ENCODE measurements at regions not wholly inside any gene's neighbourhood (a gene's known extent, or its start where the extent isn't known, plus 50 kb on each side); places are given as distances from the start of the nearest gene placed in this dataset.
A peak's percentile ranks its signal among the peaks of the same experiment; 100 is the strongest.

DNA sequence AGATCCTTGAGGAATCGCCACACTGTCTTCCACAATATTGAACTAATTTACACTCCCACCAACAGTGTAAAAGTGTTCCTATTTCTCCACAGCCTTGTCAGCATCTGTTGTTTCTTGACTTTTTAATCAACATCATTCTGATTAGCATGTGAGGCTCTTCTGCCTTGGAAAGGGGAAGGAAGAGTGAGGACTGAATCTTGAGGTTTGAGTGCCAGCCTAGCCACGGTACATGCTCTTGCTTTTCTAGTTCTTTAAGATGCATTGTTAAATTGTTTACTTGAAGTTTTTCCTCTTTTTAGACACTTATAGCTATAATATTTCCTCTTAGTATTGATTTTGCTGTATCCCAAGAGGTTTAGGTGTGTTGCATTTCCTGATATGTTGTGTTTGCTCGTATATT, 596.1 kb downstream of the OTOL1 start:
- Mint-ChIP-seq H3K36me3 (no peaks in the 10 kb centered on the region), H3K4me3 (no peak overlapping the region), H3K9me3 (peaks cover 26% of the 10 kb centered on the region), H3K4me1 (no peaks in the 10 kb centered on the region), H3K27ac (no peak overlapping the region)
- no peak for ATAC-seq
- DNase-seq (ENCODE audit: low spot score in 2 of 2) = no peak

- no peak overlapping the region for H3K4me3 Mint-ChIP-seq
- DNase-seq (ENCODE audit: low spot score in 2 of 2) (no peak), ATAC-seq (no peak)
- peaks cover 21% of the 10 kb centered on the region for H3K9me3 Mint-ChIP-seq
- H3K36me3 Mint-ChIP-seq = no peaks in the 10 kb centered on the region
- no peaks in the 10 kb centered on the region for H3K4me1 Mint-ChIP-seq
- H3K27ac Mint-ChIP-seq = no peak overlapping the region
Observed at GRCh38 chr3:162094301-162094700, 597.7 kb downstream of the OTOL1 start.

GRCh38 chr3:162096874-162097273, 600.3 kb downstream of the OTOL1 start:
- no peaks in the 10 kb centered on the region for H3K36me3 Mint-ChIP-seq
- no peak for DNase-seq (ENCODE audit: low spot score in 2 of 2)
- H3K27ac Mint-ChIP-seq = no peak overlapping the region
- H3K9me3 Mint-ChIP-seq = peaks cover 19% of the 10 kb centered on the region
- ATAC-seq = no peak
- H3K4me3 Mint-ChIP-seq = no peak overlapping the region
- no peaks in the 10 kb centered on the region for H3K4me1 Mint-ChIP-seq

DNA sequence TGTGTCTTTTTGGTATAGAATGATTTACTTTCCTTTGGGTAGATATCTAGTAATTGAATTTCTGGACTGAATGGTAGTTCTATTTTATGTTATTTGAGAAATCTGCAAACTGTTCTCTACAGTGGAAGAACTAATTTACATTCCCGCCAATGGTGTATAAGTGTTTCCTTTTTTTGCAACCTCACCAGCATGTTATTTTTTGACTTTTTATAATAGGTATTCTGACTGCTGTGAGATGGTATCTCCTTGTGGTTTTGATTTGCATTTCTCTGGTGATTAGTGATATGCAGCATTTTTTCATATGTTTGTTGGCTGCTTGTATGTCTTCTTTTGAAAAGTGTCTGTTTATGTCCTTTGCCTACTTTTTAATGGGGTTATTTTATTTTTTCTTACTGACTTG, 607.2 kb downstream of the OTOL1 start:
- H3K36me3 Mint-ChIP-seq = no peaks in the 10 kb centered on the region
- H3K9me3 Mint-ChIP-seq = peaks cover 7% of the 10 kb centered on the region
- H3K4me3 Mint-ChIP-seq = no peak overlapping the region
- H3K4me1 Mint-ChIP-seq = no peaks in the 10 kb centered on the region
- no peak overlapping the region for H3K27ac Mint-ChIP-seq
- ATAC-seq (no peak), DNase-seq (ENCODE audit: low spot score in 2 of 2) (no peak)

DNA sequence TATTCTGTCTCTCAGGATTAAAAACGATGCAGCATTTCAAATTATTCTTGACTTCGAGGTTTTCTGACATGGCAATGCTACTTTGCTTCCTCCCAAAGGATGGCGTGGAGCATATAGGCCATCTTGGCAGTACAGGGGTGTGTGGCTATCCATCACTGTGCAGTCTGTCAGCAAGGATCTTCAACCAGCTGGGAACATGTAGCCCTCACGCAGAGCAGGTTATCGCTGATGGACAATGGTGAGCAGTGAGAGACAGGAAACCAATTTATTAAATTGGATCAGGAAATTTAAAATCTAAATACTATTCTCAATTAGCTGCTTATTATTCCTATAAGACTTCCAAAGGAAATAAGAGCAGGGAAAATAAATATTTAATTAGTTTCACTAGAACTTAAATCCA, 615.3 kb downstream of the OTOL1 start:
- no peak for DNase-seq (ENCODE audit: low spot score in 2 of 2)

GRCh38 chr3:162112719-162113118, 616.1 kb downstream of the OTOL1 start:
- H3K27ac Mint-ChIP-seq = no peak overlapping the region
- no peak overlapping the region for H3K4me3 Mint-ChIP-seq
- peaks cover 4% of the 10 kb centered on the region for H3K9me3 Mint-ChIP-seq
- ATAC-seq (no peak), DNase-seq (ENCODE audit: low spot score in 2 of 2) (no peak)
- H3K4me1 Mint-ChIP-seq = no peaks in the 10 kb centered on the region
- H3K36me3 Mint-ChIP-seq = no peaks in the 10 kb centered on the region

More for the DNA sequence above, 615.3 kb downstream of the OTOL1 start:
- no peak overlapping the region for H3K27ac Mint-ChIP-seq
- peaks cover 4% of the 10 kb centered on the region for H3K9me3 Mint-ChIP-seq
- H3K4me1 Mint-ChIP-seq = no peaks in the 10 kb centered on the region
- no peaks in the 10 kb centered on the region for H3K36me3 Mint-ChIP-seq
- H3K4me3 Mint-ChIP-seq = no peak overlapping the region
- ATAC-seq = no peak

DNA sequence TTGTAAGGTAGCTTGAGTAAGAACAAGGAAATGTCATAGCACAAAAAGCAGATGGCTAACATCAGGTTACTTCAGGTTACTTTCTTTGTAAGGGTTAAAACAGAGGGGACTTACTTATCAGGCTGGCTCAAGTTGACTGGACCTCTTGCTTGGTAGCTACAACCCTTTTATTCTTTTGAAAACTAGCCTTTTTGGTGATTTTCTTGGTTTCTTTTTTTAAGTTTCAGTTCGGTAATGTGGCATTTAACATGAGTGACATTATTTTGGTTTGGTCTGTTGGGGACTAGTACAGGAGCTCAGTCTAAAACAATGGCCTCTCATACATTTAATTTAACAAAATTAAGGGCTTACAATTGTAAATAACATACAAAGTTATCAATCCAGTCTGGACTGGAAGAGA, 621.4 kb downstream of the OTOL1 start:
- H3K4me3 Mint-ChIP-seq = no peak overlapping the region
- no peak for ATAC-seq
- peaks cover 13% of the 10 kb centered on the region for H3K9me3 Mint-ChIP-seq
- DNase-seq (ENCODE audit: low spot score in 2 of 2) = no peak
- no peaks in the 10 kb centered on the region for H3K4me1 Mint-ChIP-seq
- H3K36me3 Mint-ChIP-seq = no peaks in the 10 kb centered on the region
- H3K27ac Mint-ChIP-seq = no peak overlapping the region

DNA sequence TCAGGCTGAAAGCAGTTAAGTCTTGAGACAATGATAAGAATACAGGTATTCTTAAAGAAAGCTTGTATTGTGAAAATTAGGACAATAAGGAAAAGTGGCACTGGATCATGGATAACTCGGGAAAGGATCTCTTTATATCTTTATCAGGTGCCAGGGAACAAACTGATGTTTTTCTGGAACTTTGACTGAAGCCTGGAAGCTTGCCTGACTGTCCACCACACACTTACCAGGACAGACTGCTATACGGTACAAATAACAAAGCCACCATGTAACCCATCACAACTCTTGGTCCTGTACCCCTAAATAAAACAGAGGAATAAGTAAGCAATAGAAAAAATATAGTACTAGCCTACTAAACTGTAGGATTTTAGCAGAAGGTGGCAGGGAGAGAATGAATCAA, 623.0 kb downstream of the OTOL1 start:
- Mint-ChIP-seq H3K9me3 (peaks cover 17% of the 10 kb centered on the region), H3K27ac (no peak overlapping the region), H3K36me3 (no peaks in the 10 kb centered on the region), H3K4me1 (no peaks in the 10 kb centered on the region), H3K4me3 (no peak overlapping the region)
- no peak for DNase-seq (ENCODE audit: low spot score in 2 of 2)
- no peak for ATAC-seq

DNA sequence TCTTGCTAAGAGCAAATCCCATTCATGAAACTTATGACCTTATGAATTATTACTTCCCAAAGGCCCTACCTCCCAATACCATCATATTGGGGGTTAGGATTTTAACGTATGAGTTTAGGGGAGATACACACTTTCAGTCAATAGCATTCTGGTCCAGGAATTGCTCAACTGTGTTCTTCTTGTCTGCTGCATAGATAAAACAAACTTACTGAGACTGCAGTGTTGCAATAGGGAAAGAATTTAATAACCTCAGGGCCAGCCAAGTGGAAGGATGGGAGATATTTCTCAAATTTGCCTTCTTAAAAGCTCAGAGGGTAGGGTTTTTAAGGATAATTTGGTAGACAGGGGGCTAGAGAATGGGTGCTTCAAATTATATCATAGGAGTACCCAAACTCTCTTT, 625.8 kb downstream of the OTOL1 start:
- H3K36me3 Mint-ChIP-seq = no peaks in the 10 kb centered on the region
- no peak overlapping the region for H3K4me3 Mint-ChIP-seq
- DNase-seq (ENCODE audit: low spot score in 2 of 2) (no peak), ATAC-seq (no peak)
- peaks cover 19% of the 10 kb centered on the region for H3K9me3 Mint-ChIP-seq
- no peak overlapping the region for H3K27ac Mint-ChIP-seq
- no peaks in the 10 kb centered on the region for H3K4me1 Mint-ChIP-seq

DNA sequence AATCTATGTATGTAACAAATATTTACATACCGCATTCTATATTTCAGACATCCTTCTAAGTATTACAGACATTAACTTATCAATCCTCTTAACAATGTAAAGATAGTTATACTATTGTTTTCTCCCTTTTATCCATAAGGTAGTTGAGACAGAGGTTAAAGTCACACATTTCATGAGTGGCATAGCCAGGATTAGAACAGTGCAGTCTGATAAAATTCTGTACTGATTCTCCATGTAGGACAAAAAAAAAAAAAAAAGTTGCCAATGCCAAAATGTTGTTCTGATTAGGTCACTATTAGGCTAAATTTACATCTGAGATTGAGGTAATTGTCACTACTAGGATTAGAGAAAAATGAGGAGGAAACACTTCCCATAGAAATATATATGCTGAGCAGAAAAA, 629.2 kb downstream of the OTOL1 start:
- ATAC-seq = no peak
- H3K9me3 Mint-ChIP-seq = peaks cover 18% of the 10 kb centered on the region
- no peak overlapping the region for H3K4me3 Mint-ChIP-seq
- H3K27ac Mint-ChIP-seq = no peak overlapping the region
- H3K4me1 Mint-ChIP-seq = no peaks in the 10 kb centered on the region
- H3K36me3 Mint-ChIP-seq = no peaks in the 10 kb centered on the region
- no peak for DNase-seq (ENCODE audit: low spot score in 2 of 2)

GRCh38 chr3:162130582-162130981, 634.0 kb downstream of the OTOL1 start:
- no peak for DNase-seq (ENCODE audit: low spot score in 2 of 2)
- Mint-ChIP-seq H3K4me3 (no peak overlapping the region), H3K36me3 (no peaks in the 10 kb centered on the region), H3K4me1 (no peaks in the 10 kb centered on the region), H3K27ac (no peak overlapping the region), H3K9me3 (peaks cover 10% of the 10 kb centered on the region)
- no peak for ATAC-seq

DNA sequence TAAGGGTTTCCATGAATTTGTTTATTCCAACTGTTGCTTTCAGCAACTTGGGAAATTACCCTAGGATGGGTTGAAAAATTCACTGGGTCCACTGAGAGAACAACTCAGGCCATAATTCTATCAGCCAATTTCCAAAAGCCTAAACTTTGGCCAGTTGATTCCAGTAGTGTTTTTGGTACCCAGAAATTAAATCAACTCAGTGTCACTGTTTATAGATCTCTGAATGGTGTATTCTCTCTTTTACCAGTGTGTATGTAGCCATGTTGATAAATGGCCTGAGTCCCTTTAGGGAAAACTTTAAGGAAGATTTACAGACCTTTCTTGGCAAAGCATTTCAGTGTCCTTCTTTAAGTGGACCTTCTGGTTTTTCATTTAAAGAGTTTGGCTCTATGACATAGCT, 636.4 kb downstream of the OTOL1 start:
- Mint-ChIP-seq H3K9me3 (peaks cover 9% of the 10 kb centered on the region), H3K4me1 (no peaks in the 10 kb centered on the region), H3K4me3 (no peak overlapping the region), H3K27ac (no peak overlapping the region), H3K36me3 (no peaks in the 10 kb centered on the region)
- no peak for DNase-seq (ENCODE audit: low spot score in 2 of 2)
- ATAC-seq = no peak

DNA sequence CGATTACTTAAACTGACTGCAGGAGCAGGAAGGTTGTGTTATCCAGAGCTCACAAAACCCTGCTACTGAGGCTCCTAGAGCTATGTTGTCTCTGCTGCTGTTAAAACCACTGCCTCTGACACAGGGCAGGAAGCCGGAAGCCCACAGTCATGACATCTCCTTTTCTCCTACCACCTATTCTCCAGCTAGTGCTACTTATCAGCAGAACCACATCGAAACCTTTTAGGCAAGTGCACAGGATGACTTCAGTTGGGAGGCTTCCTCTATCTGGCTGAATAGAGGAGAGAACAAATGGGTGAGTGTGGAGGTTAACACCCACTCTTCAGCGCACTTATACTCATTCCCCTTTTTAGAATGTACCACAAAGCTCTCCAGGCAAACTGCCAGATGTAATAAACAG, 638.0 kb downstream of the OTOL1 start:
- Mint-ChIP-seq H3K4me3 (no peak overlapping the region), H3K9me3 (peaks cover 3% of the 10 kb centered on the region), H3K36me3 (no peaks in the 10 kb centered on the region), H3K4me1 (no peaks in the 10 kb centered on the region), H3K27ac (no peak overlapping the region)
- peak; percentile 24 for ATAC-seq
- DNase-seq (ENCODE audit: low spot score in 2 of 2) = no peak

- no peak overlapping the region for H3K27ac Mint-ChIP-seq
- DNase-seq (ENCODE audit: low spot score in 2 of 2) = no peak
- no peak for ATAC-seq
- no peaks in the 10 kb centered on the region for H3K36me3 Mint-ChIP-seq
- peaks cover 3% of the 10 kb centered on the region for H3K9me3 Mint-ChIP-seq
- H3K4me3 Mint-ChIP-seq = no peak overlapping the region
- H3K4me1 Mint-ChIP-seq = no peaks in the 10 kb centered on the region
Observed at GRCh38 chr3:162136136-162136535, 639.5 kb downstream of the OTOL1 start.

DNA sequence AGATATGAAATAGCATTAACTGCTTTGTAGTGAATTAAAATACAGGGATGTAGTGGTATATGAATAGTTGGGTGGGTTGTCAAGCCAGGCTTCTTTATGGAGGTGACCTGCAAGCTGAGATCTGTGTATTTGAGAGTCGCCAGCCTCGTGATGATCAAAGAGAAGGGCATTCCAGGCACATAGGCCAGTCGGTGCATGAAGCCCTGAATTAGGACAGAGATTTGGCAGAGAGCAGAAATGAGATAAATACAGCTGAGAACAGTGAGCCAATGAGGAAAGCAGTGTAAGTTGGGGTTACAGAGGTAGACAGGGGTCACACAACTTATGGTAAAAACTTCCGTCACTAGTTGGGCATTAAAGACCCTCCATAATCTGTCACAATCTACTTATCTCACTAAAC, 641.9 kb downstream of the OTOL1 start:
- Mint-ChIP-seq H3K9me3 (peaks cover 3% of the 10 kb centered on the region), H3K4me1 (no peaks in the 10 kb centered on the region), H3K4me3 (no peak overlapping the region), H3K36me3 (no peaks in the 10 kb centered on the region), H3K27ac (no peak overlapping the region)
- ATAC-seq = no peak
- no peak for DNase-seq (ENCODE audit: low spot score in 2 of 2)

DNA sequence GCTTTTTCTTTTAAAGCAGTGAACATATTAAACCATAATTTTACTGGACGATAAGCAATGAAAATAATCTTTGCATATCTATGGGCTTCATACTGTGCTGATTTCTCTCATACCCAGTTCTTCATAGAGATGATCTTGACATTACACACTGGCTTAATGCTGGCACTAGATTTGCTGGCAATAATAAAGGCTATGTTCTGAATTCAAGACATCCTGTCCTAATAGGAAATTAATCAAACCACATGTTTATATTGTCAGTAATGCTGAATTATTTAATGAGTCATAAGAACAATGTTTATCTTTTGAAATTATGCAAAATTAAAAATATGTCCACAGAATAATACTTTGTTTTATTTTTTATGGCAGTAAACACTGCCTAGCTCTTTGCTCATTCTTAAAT, 643.2 kb downstream of the OTOL1 start:
- Mint-ChIP-seq H3K27ac (no peak overlapping the region), H3K4me3 (no peak overlapping the region), H3K9me3 (peaks cover 5% of the 10 kb centered on the region), H3K36me3 (no peaks in the 10 kb centered on the region), H3K4me1 (no peaks in the 10 kb centered on the region)
- DNase-seq (ENCODE audit: low spot score in 2 of 2) (no peak), ATAC-seq (no peak)

DNA sequence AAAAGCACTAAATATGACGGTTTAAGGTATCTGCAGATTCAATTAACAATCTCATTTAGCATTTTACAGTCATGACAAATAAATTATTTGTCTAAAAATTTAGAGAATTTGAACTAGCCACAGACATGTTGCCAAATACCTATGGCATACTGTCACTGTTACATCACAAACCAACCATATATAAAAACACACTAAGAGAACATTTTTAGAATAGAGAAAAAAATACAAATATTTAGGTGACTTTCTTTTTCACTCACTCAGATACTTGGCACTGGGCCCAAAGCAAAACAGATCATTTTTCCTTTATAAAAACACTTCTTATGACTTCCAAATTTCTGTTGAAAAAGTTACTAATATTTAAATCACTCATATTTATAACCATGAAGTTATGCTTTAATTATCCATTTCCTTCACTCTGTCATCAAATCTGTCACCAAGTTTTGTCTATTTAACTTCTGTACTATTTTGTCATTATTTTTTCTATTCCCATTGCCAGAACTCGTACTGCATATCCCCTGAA, 644.7 kb downstream of the OTOL1 start:
- no peaks in the 10 kb centered on the region for H3K4me1 Mint-ChIP-seq
- H3K4me3 Mint-ChIP-seq = no peak overlapping the region
- no peak for ATAC-seq

More for the DNA sequence above, 644.7 kb downstream of the OTOL1 start:
- Mint-ChIP-seq H3K36me3 (no peaks in the 10 kb centered on the region), H3K9me3 (peaks cover 5% of the 10 kb centered on the region), H3K27ac (no peak overlapping the region)
- no peak for DNase-seq (ENCODE audit: low spot score in 2 of 2)

Data from stimulated activated effector memory CD8-positive, alpha-beta T cell treated with anti-CD3 and anti-CD28 coated beads, Interleukin-12 subunit alpha, Interleukin-12 subunit beta, amount 100 ng/mL, for 72 hours (primary cell).